Endothelial cell of hepatic sinusoid (primary cell): ENCODE measurements at regions not wholly inside any gene's neighbourhood (a gene's known extent, or its start where the extent isn't known, plus 50 kb on each side); places are given as distances from the start of the nearest gene placed in this dataset.
"Not testable (repeated sequence)": the region's sequence is repeated elsewhere in the genome, so short reads cannot be mapped to it uniquely, and the experiment has no call there.

Experiments
- in situ Hi-C: cut with HindIII; loops from 2 replicates; pipeline ENCODE4 v1.10.0; 2017; ENCODE audit warnings: low sequenced_read_pairs

GRCh38 chr5:115695310-115695880 is 69.6 kb upstream of the TMED7 start:
- in situ Hi-C loops: no loop called here

- in situ Hi-C loops: not testable (repeated sequence)
Observed at GRCh38 chr5:115691814-115692213, 66.0 kb upstream of the TMED7 start.

- in situ Hi-C loops: no loop called here
Observed at GRCh38 chr5:115686738-115687074, 60.9 kb upstream of the TMED7 start.

GRCh38 chr5:115686051-115686737 is 60.4 kb upstream of the TMED7 start:
- in situ Hi-C loops: no loop called here

- in situ Hi-C loops: no loop called here
Observed at GRCh38 chr5:115685490-115685889, 59.7 kb upstream of the TMED7 start.

- in situ Hi-C loops: no loop called here
Observed at GRCh38 chr5:115684513-115685037, 58.7 kb upstream of the TMED7 start.

- in situ Hi-C loops: no loop called here
Observed at GRCh38 chr5:115683081-115683480, 57.2 kb upstream of the TMED7 start.
